Skeletal muscle satellite cell (primary cell): ENCODE measurements at regions not wholly inside any gene's neighbourhood (a gene's known extent, or its start where the extent isn't known, plus 50 kb on each side); places are given as distances from the start of the nearest gene placed in this dataset.
A peak's percentile ranks its signal among the peaks of the same experiment; 100 is the strongest.
"Not testable (repeated sequence)": the region's sequence is repeated elsewhere in the genome, so short reads cannot be mapped to it uniquely, and the experiment has no call there.

Source experiments
- H3K27me3 ChIP-seq: 2 replicates; pipeline ENCODE4 v1.7.0; 2013; ENCODE audit warnings: low read length; ENCODE audit not compliant: control insufficient read depth, insufficient read depth
- H3K36me3 ChIP-seq: 2 replicates; pipeline ENCODE4 v1.7.0; 2013; ENCODE audit warnings: mild to moderate bottlenecking, control low read depth, low read length; ENCODE audit not compliant: insufficient read depth
- H3K4me1 ChIP-seq: 2 replicates; pipeline ENCODE4 v1.7.0; 2013; ENCODE audit warnings: low read length; ENCODE audit not compliant: control insufficient read depth, insufficient read depth
- H3K4me2 ChIP-seq: 2 replicates; pipeline ENCODE4 v1.7.0; 2013; ENCODE audit warnings: mild to moderate bottlenecking, low read length
- H3K4me3 ChIP-seq: 2 replicates; pipeline ENCODE4 v1.7.0; 2013; ENCODE audit warnings: low read length
- H3K9ac ChIP-seq: 2 replicates; pipeline ENCODE4 v1.7.0; 2013; ENCODE audit warnings: mild to moderate bottlenecking, low read depth, low read length, moderate library complexity
- H3K9me3 ChIP-seq: replicated peaks from 2 replicates; pipeline ENCODE4 v1.7.0; 2013; ENCODE audit warnings: mild to moderate bottlenecking, control low read depth, low read length

DNA sequence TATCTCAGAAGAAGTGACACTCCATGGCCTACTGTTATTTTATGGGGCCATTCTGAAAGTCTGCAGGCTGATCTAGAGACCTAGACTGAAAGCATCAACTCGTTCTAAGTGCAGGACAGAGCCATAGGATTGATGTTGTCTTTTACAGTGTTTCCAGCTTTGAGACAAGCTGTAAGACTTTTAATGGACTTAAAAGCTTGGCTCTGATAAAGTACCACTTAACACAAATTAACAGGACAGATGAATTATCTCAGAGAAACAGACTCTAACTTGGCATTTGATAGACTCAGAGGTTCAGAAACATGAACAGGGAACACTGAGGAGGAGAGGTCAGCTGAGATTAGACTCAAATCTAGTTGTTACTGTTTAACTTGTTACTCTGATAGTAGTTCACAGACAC is 203.2 kb downstream of the TLR4 start:
- Histone ChIP-seq H3K4me2 (no peak overlapping the region), H3K4me1 (no peaks in the 10 kb centered on the region), H3K9me3 (no peaks in the 10 kb centered on the region), H3K36me3 (no peaks in the 10 kb centered on the region), H3K4me3 (no peak overlapping the region), H3K27me3 (no peaks in the 10 kb centered on the region), H3K9ac (no peak overlapping the region)

DNA sequence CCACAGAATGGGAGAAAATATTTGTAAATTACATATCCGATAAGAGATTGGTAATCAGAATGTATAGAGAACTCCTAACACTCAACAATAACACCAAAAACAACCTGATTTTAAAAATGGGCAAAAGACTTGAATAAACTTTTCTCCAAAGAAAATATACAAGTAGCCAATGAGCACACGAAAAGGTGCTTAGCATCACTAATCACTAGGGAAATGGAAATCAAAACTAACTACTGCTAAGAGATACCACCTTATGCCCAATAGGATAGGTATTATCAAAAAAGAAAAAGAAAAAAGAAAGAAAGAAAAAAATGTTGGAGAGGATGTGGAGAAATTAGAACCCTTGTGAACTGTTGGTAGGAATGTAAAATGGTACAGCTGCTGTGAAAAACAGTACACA is 212.1 kb downstream of the TLR4 start:
- H3K27me3 ChIP-seq, result no peaks in the 10 kb centered on the region
- H3K9ac ChIP-seq, result no peak overlapping the region
- no peak overlapping the region for H3K4me2 ChIP-seq
- H3K4me1 ChIP-seq, result no peaks in the 10 kb centered on the region
- H3K4me3 ChIP-seq, result no peak overlapping the region
- no peaks in the 10 kb centered on the region for H3K36me3 ChIP-seq
- no peaks in the 10 kb centered on the region for H3K9me3 ChIP-seq

DNA sequence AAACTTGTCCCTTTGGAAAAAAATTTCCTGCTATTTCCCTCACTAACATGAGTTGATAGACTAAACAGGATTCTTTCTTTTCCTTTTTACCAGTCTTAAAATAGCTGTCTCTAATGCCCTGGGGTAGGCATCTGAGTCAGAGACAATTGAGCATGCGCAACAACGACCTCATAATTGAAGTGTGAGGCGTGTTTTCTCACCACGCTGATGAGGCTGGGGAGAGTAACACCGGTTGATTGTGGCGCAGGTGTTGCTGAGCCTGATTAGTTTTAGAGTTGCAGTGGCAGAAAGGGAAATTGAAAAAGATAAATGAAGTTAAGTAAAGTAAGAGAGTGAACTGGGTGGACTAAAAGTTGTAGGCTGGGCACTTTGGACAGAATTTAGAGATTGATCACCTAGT is 213.7 kb downstream of the TLR4 start:
- no peak overlapping the region for H3K4me2 ChIP-seq
- no peaks in the 10 kb centered on the region for H3K4me1 ChIP-seq
- no peak overlapping the region for H3K9ac ChIP-seq
- no peaks in the 10 kb centered on the region for H3K9me3 ChIP-seq
- no peaks in the 10 kb centered on the region for H3K27me3 ChIP-seq
- no peak overlapping the region for H3K4me3 ChIP-seq
- no peaks in the 10 kb centered on the region for H3K36me3 ChIP-seq

DNA sequence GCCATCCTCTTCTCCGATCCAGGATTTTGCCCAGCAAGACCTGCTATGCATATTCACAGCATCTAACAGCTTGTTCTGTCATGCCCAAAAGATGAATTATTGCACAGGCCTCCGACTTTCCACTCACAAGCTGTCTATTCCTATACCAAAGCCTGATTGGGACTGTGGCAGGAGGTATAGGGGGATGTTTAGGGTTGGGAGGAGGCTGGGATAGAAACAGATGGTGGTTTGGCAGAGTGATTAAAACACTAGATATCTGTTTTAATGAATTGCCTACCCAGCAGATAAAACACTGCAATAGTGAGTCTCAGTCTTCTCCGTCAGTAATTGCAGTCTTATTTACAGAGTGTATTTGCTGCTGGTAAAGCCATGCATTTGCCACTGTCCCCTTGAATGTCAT is 215.3 kb downstream of the TLR4 start:
- H3K9me3 ChIP-seq, result no peaks in the 10 kb centered on the region
- H3K4me2 ChIP-seq, result no peak overlapping the region
- H3K27me3 ChIP-seq, result no peaks in the 10 kb centered on the region
- H3K4me3 ChIP-seq, result no peak overlapping the region
- no peaks in the 10 kb centered on the region for H3K36me3 ChIP-seq
- no peaks in the 10 kb centered on the region for H3K4me1 ChIP-seq
- no peak overlapping the region for H3K9ac ChIP-seq

DNA sequence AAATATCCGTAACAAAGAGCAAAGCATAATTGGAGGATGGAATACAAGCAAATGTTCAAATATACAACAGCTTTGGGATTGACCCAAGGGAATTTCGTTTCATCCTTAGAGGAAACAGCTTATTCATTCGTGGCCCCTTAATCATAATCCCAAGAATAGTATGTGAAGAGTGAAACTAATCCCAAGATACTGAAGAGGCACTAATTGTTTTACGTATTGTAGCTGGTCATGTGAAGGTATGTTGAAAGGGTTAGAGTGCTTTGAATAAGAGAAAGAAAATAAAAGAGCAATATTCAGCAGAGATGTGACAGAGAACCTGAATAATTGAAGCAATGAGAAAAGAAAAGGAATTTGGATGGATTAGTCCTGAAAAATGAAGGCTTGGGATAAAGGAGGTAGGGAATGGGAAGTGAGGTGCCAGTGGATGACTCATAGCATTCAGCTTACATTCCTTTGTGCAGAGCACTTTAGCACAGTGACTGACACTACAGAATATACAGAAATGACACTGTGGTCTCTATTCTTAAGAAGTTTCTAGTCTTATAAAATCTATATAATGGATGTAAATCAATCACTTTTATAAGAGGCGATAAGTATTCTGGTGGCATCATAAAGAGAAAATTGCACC is 221.9 kb downstream of the TLR4 start:
- no peaks in the 10 kb centered on the region for H3K9me3 ChIP-seq
- peaks cover 9% of the 10 kb centered on the region for H3K4me1 ChIP-seq
- no peak overlapping the region for H3K4me3 ChIP-seq
- H3K4me2 ChIP-seq, result no peak overlapping the region
- no peaks in the 10 kb centered on the region for H3K36me3 ChIP-seq
- no peaks in the 10 kb centered on the region for H3K27me3 ChIP-seq
- no peak overlapping the region for H3K9ac ChIP-seq

DNA sequence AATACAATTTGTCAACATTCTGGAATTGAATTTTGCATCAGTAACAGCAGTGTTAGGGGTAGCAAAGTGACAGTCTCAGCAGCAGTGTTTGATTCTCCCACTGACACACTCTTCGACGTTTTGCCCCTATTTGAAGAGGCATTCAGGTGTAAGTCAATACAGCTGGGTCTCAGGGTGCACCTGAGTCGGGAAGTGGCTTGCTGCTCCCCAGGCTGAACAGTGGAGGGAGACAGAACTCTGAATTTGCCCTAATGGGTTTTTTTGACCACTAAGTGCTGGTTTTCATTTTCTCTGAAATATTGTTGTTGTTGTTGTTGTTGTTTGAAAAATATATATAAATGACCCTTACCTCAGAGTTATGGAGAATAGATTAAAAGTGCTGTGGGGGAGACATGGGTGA is 223.2 kb downstream of the TLR4 start:
- Histone ChIP-seq H3K27me3 (no peaks in the 10 kb centered on the region), H3K9me3 (no peaks in the 10 kb centered on the region), H3K4me3 (no peak overlapping the region), H3K4me1 (peaks cover 9% of the 10 kb centered on the region), H3K9ac (no peak overlapping the region), H3K36me3 (no peaks in the 10 kb centered on the region), H3K4me2 (no peak overlapping the region)

DNA sequence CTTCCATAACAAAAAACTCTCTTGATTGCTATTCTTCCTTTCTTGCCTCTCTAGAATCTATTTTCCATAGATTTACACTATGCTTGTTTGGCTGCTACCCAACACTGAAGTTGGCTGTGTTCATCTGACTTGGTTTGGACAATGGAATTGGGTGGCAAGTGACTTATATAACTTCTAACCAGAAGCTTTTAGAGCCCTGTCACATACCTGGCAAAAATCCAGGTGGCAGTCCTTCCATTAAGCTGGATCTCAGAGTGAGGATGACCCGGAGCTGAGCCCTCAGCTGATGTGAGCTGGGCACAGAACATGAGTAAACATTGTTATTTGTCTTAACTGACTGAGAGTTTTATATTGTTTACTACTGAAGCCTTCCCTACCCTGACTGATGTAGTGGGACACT is 225.7 kb downstream of the TLR4 start:
- Histone ChIP-seq H3K27me3 (no peaks in the 10 kb centered on the region), H3K4me3 (no peak overlapping the region)

DNA sequence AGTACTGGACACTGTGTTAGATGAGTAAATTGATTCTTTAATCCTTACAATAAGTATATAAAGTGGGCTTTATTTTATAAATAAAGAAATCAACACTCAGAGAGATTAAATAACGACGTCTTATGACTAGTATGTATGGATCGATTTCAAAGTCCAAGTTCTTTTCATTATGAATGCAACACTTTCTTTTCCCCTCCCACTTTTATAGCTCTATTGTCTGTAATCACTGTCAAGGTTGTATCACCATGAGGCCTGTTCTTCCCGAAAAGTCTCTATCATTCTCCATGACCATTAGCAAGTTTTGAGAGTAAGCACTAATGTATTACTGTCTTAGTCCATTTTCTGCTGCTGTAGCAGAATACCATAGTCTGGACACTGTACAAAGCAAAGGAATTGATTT is 228.4 kb downstream of the TLR4 start:
- Histone ChIP-seq H3K4me3 (no peak overlapping the region), H3K36me3 (no peaks in the 10 kb centered on the region), H3K27me3 (no peaks in the 10 kb centered on the region), H3K4me2 (no peak overlapping the region), H3K9ac (no peak overlapping the region), H3K9me3 (no peaks in the 10 kb centered on the region), H3K4me1 (peaks cover 9% of the 10 kb centered on the region)

More for the DNA sequence above, 225.7 kb downstream of the TLR4 start:
- H3K9me3 ChIP-seq, result no peaks in the 10 kb centered on the region
- no peaks in the 10 kb centered on the region for H3K36me3 ChIP-seq
- no peak overlapping the region for H3K9ac ChIP-seq
- H3K4me1 ChIP-seq, result peaks cover 9% of the 10 kb centered on the region
- H3K4me2 ChIP-seq, result peak overlapping the region; percentile 45

DNA sequence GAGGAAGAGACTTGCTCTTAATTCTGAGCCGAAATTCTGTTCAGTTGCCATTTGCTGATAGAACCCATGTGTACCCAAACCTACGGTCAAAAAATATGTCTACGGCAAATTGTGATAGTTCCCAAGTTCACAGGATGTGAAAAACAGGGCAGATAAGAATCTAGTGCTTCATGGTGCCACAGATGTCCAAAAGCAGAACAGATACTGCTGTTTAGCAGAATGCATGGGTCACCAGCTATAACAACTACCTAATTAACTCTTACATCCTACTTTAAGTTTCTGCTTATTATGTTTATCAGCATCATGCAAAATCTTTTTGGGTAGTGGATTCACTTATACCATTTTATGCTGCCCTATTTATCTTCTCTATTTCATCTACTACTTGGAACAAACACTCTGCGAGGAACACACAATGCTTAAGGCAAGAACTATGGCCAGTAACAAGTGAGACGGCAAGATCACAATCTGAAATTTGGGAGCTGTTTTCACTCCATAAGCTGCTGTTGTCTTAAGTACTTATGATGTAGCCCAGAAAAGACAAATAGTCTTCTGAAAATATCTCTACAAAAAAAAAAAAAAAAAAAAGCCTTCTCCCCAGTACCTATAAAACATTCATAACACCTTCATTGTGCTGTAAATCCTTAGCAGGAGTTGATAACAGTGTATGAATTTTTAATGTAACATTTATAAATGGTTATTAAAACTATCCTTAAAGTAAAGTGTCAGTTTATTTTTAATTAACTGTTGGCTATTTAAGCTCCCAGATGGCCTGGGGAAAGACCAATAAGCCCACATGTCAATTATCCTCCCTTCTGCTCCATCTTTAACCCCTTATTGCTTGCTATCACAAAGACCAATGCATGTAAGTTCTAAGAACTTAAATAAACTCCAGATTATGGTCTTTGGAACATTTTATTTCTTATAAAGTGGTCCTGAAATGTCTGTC is 232.3 kb downstream of the TLR4 start:
- Histone ChIP-seq H3K36me3 (no peaks in the 10 kb centered on the region), H3K4me1 (no peaks in the 10 kb centered on the region), H3K9me3 (no peaks in the 10 kb centered on the region), H3K9ac (no peak overlapping the region), H3K27me3 (no peaks in the 10 kb centered on the region), H3K4me2 (no peak overlapping the region), H3K4me3 (no peak overlapping the region)

DNA sequence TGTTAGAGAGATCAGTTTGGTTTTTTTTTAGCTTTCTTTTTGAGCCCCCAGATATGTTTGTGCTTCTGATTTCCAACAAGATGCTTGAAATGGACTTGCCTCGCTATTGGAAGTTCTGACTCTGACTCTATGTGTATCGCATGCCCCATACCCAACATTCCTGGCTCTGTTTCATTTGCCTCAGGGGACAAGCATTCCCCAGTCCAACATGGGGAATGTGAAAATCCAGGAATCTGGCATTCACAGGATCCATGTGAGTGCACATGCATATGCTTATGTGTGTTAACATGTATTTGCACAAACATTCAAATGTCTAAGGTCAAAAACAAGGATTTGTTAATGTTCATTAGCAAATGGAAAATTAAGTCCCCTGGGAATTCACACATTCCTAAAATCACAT is 233.9 kb downstream of the TLR4 start:
- H3K9ac ChIP-seq, result no peak overlapping the region
- no peak overlapping the region for H3K4me3 ChIP-seq
- H3K36me3 ChIP-seq, result no peaks in the 10 kb centered on the region
- no peak overlapping the region for H3K4me2 ChIP-seq
- no peaks in the 10 kb centered on the region for H3K27me3 ChIP-seq
- H3K4me1 ChIP-seq, result no peaks in the 10 kb centered on the region
- no peaks in the 10 kb centered on the region for H3K9me3 ChIP-seq

DNA sequence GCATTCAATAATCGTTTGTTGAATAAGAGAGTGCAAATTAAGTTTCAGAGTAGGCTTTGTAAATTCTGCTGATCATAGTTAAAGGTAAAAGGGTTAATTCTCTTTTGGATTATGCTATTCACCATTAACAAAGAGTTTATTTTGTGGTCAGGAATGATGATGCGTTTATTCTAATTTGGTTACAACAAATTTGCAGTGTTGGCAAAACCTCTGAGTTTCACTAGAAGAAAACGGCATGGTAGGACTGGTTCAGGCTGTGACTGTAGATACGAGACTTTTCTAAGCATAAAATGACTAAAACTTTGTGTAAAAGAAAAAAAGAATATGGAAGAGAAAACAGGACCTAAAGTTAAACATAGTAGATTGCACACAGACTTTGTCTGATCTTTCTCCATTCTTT is 234.7 kb downstream of the TLR4 start:
- H3K4me1 ChIP-seq, result no peaks in the 10 kb centered on the region
- H3K36me3 ChIP-seq, result no peaks in the 10 kb centered on the region
- H3K27me3 ChIP-seq, result no peaks in the 10 kb centered on the region
- H3K4me2 ChIP-seq, result no peak overlapping the region
- H3K9me3 ChIP-seq, result no peaks in the 10 kb centered on the region
- no peak overlapping the region for H3K4me3 ChIP-seq
- no peak overlapping the region for H3K9ac ChIP-seq

DNA sequence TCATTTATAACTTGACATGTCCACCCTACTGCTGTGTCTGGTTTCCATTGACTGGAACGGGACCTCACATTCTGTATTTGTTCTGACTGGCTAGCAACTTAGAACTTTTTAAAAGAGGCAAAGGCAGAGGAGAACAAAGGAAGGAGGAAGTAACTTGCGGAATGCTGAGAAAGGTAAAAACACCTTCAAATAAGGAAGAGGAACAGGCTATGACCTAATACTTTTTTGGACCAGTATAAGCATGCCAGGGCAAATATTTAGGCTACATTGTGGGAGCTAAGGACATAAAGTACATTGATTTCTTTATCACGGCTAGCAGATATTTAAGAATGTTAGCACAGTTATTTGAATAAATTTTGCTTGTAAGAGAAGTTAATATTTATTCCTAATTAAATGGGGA is 240.5 kb downstream of the TLR4 start:
- not testable (repeated sequence) for H3K4me2 ChIP-seq, H3K27me3 ChIP-seq, H3K9me3 ChIP-seq, H3K36me3 ChIP-seq, H3K9ac ChIP-seq, H3K4me1 ChIP-seq, H3K4me3 ChIP-seq
